GM12878 (cell line): ENCODE measurements at regions not wholly inside any gene's neighbourhood (a gene's known extent, or its start where the extent isn't known, plus 50 kb on each side); places are given as distances from the start of the nearest gene placed in this dataset.

Experiments
- CTCF ChIP-seq, 3 experiments: IDR thresholded peaks in 2 of 3; conservative IDR thresholded peaks in 1 of 3; 2 replicates each; pipeline ENCODE4 v1.5.1; 2011; ENCODE audit warnings: low read depth in 3 of 3, low read length in 3 of 3, mild to moderate bottlenecking in 3 of 3, control low read depth in 2 of 3, moderate library complexity in 2 of 3, inconsistent platforms in 1 of 3, mixed read lengths in 1 of 3; ENCODE audit not compliant: control insufficient read depth in 2 of 3, insufficient read depth in 1 of 3; ENCODE audit errors: extremely low read depth in 1 of 3
- GABPA ChIP-seq: IDR thresholded peaks from 2 replicates; pipeline ENCODE4 v1.6.1; 2014; ENCODE audit warnings: antibody characterized with exemption, low read depth, mild to moderate bottlenecking, inconsistent platforms
- POLR2AphosphoS5 ChIP-seq: IDR thresholded peaks from 2 replicates; pipeline ENCODE4 v1.6.1; 2011; ENCODE audit warnings: mild to moderate bottlenecking, low read length, inconsistent platforms
- TAF1 ChIP-seq: IDR thresholded peaks from 2 replicates; pipeline ENCODE4 v1.6.1; 2011; ENCODE audit warnings: mild to moderate bottlenecking, low read depth, low read length, borderline replicate concordance

- no peak for TF ChIP-seq GABPA
- TF ChIP-seq TAF1: no peak
- no peak for TF ChIP-seq POLR2AphosphoS5
- no peak for TF ChIP-seq CTCF (IDR thresholded peaks at IDR 0.05 in 2 of 3, conservative IDR thresholded peaks at IDR 0.05 in 1 of 3; ENCODE audit: control insufficient read depth in 2 of 3, extremely low read depth in 1 of 3, insufficient read depth in 1 of 3, low read depth in 3 of 3, low read length in 3 of 3)
Observed at GRCh38 chr4:86511590-86511989, 82.5 kb upstream of the PTPN13 start.
